IMR-90 (cell line): ENCODE measurements at regions not wholly inside any gene's neighbourhood (a gene's known extent, or its start where the extent isn't known, plus 50 kb on each side); places are given as distances from the start of the nearest gene placed in this dataset.

Experiments used
- ATAC-seq: fragments of 200-7000 bp; cut with Tn5 transposase; 2 replicates; pipeline ENCODE4 v1.9.1; 2020; ENCODE audit warnings: low read depth, mild to moderate bottlenecking, moderate library complexity
- BruUV-seq: library from RNA; stranded (reverse); fragments of 400-500 nt; replicated peaks from 2 replicates; lab custom pipeline; 2021; lab: Mats Ljungman, UMichigan
- CTCF ChIA-PET: fragments of 300-600 bp; formaldehyde crosslinking; extraction: SDS; loops from one replicate; lab custom pipeline; 2021; ENCODE audit warnings: antibody characterized with exemption; lab: Yijun Ruan, JAX
- POLR2A ChIA-PET: fragments of 300-600 bp; sonication (Branson Sonifier 250); formaldehyde crosslinking; loops from one replicate; lab custom pipeline; 2022; ENCODE audit warnings: antibody characterized with exemption; ENCODE audit not compliant: unreplicated experiment; lab: Charles Lee
- DNase-seq: peaks from one replicate; pipeline ENCODE4 v3.0.0; 2013
- H2AFZ ChIP-seq: replicated peaks from 2 replicates; pipeline ENCODE3; 2013; ENCODE audit warnings: low read length, mild to moderate bottlenecking; ENCODE audit not compliant: poor library complexity
- H2AK5ac ChIP-seq: 2 replicates; pipeline ENCODE4 v1.6.1; 2013; ENCODE audit warnings: low read depth, low read length, inconsistent platforms
- H2AK9ac ChIP-seq: replicated peaks from 2 replicates; pipeline ENCODE3; 2013; ENCODE audit warnings: mild to moderate bottlenecking, low read depth, low read length, moderate library complexity; ENCODE audit not compliant: poor library complexity
- H2BK120ac ChIP-seq: 2 replicates; pipeline ENCODE4 v1.6.1; 2013; ENCODE audit warnings: low read depth, low read length, inconsistent platforms
- H2BK15ac ChIP-seq: 3 replicates; pipeline ENCODE4 v1.6.1; 2013; ENCODE audit warnings: low read depth, low read length, inconsistent platforms
- H2BK20ac ChIP-seq: 2 replicates; pipeline ENCODE4 v1.6.1; 2013; ENCODE audit warnings: low read depth, mild to moderate bottlenecking, inconsistent platforms, low read length, moderate library complexity
- H2BK5ac ChIP-seq: 2 replicates; pipeline ENCODE4 v1.6.1; 2013; ENCODE audit warnings: mild to moderate bottlenecking, low read depth, low read length, inconsistent platforms; ENCODE audit not compliant: poor library complexity, severe bottlenecking
- H3K14ac ChIP-seq: replicated peaks from 2 replicates; pipeline ENCODE4 v1.6.1; 2013; ENCODE audit warnings: low read depth, low read length, inconsistent platforms
- H3K18ac ChIP-seq: 2 replicates; pipeline ENCODE4 v1.6.1; 2013; ENCODE audit warnings: low read depth, low read length, control low read depth
- H3K23ac ChIP-seq: 2 replicates; pipeline ENCODE4 v1.6.1; 2013; ENCODE audit warnings: low read depth, low read length, inconsistent platforms
- H3K27ac ChIP-seq: 2 replicates; pipeline ENCODE4 v1.5.1; 2013; ENCODE audit warnings: mild to moderate bottlenecking, control low read depth, low read length; ENCODE audit not compliant: insufficient read depth
- H3K27me3 ChIP-seq: 2 replicates; pipeline ENCODE4 v1.6.1; 2013; ENCODE audit warnings: low read length; ENCODE audit not compliant: control insufficient read depth, insufficient read depth
- H3K36me3 ChIP-seq: 2 replicates; pipeline ENCODE4 v1.6.1; 2013; ENCODE audit warnings: low read length, mixed read lengths; ENCODE audit not compliant: control insufficient read depth, insufficient read depth
- H3K4ac ChIP-seq: 2 replicates; pipeline ENCODE4 v1.6.1; 2013; ENCODE audit warnings: low read depth, low read length, inconsistent platforms
- H3K4me1 ChIP-seq: 2 replicates; pipeline ENCODE4 v1.6.1; 2013; ENCODE audit warnings: low read length, mixed read lengths; ENCODE audit not compliant: control insufficient read depth, insufficient read depth
- H3K4me2 ChIP-seq: 2 replicates; pipeline ENCODE4 v1.6.1; 2013; ENCODE audit warnings: low read depth, mild to moderate bottlenecking, control low read depth, low read length, moderate library complexity
- H3K4me3 ChIP-seq: 2 replicates; pipeline ENCODE4 v1.5.1; 2013; ENCODE audit warnings: low read depth, mild to moderate bottlenecking, control low read depth, low read length, moderate library complexity; ENCODE audit not compliant: insufficient read depth
- H3K56ac ChIP-seq: 2 replicates; pipeline ENCODE4 v1.6.1; 2013; ENCODE audit warnings: low read length, inconsistent platforms; ENCODE audit not compliant: insufficient read depth; ENCODE audit errors: extremely low read depth
- H3K79me1 ChIP-seq, 2 experiments: 2 replicates each; pipeline ENCODE4 v1.6.1; 2013; ENCODE audit warnings: low read length in 2 of 2, inconsistent platforms in 1 of 2, low read depth in 1 of 2
- H3K9ac ChIP-seq: 2 replicates; pipeline ENCODE4 v1.6.1; 2013; ENCODE audit warnings: low read depth, low read length, control low read depth
- H3K9me1 ChIP-seq: 2 replicates; pipeline ENCODE4 v1.6.1; 2013; ENCODE audit warnings: low read length, inconsistent platforms; ENCODE audit not compliant: insufficient read depth
- H3K9me3 ChIP-seq: 2 replicates; pipeline ENCODE4 v1.6.1; 2013; ENCODE audit warnings: low read length; ENCODE audit not compliant: control insufficient read depth, insufficient read depth
- H4K20me1 ChIP-seq: 2 replicates; pipeline ENCODE4 v1.6.1; 2013; ENCODE audit warnings: low read length, inconsistent platforms; ENCODE audit not compliant: insufficient read depth
- H4K5ac ChIP-seq: 2 replicates; pipeline ENCODE4 v1.6.1; 2013; ENCODE audit warnings: mild to moderate bottlenecking, low read depth, low read length, control low read depth
- H4K8ac ChIP-seq, 2 experiments: 2 replicates each; pipeline ENCODE4 v1.6.1; 2013; ENCODE audit warnings: low read depth in 2 of 2, low read length in 2 of 2, control low read depth in 1 of 2, inconsistent platforms in 1 of 2
- H4K91ac ChIP-seq: 2 replicates; pipeline ENCODE4 v1.6.1; 2013; ENCODE audit warnings: low read depth, low read length, inconsistent platforms; ENCODE audit not compliant: insufficient read depth
- BHLHE40 ChIP-seq: fragments of 150-350 bp; IDR thresholded peaks from 2 replicates; pipeline ENCODE4 v1.6.1; 2016; ENCODE audit warnings: mild to moderate bottlenecking, low read depth, low read length
- CEBPB ChIP-seq: IDR thresholded peaks from 2 replicates; pipeline ENCODE4 v1.6.1; 2012; ENCODE audit warnings: low read depth, low read length, improper control_type of control experiment
- CHD1 ChIP-seq: IDR thresholded peaks from 2 replicates; pipeline ENCODE4 v1.6.1; 2012; ENCODE audit warnings: low read depth, low read length, improper control_type of control experiment
- FOS ChIP-seq: fragments of 150-350 bp; IDR thresholded peaks from 2 replicates; pipeline ENCODE4 v1.6.1; 2016; ENCODE audit warnings: low read depth, low read length
- MAFK ChIP-seq: IDR thresholded peaks from 2 replicates; pipeline ENCODE4 v1.6.1; 2012; ENCODE audit warnings: low read depth, low read length, improper control_type of control experiment
- MAZ ChIP-seq: IDR thresholded peaks from 2 replicates; pipeline ENCODE4 v1.6.1; 2012; ENCODE audit warnings: low read depth, mild to moderate bottlenecking, low read length, improper control_type of control experiment, moderate library complexity, borderline replicate concordance
- MXI1 ChIP-seq: IDR thresholded peaks from 2 replicates; pipeline ENCODE4 v1.6.1; 2012; ENCODE audit warnings: low read depth, mild to moderate bottlenecking, low read length, moderate library complexity, borderline replicate concordance
- NFE2L2 ChIP-seq: fragments of 150-350 bp; IDR thresholded peaks from 2 replicates; pipeline ENCODE4 v1.6.1; 2016; ENCODE audit warnings: low read depth, mild to moderate bottlenecking, low read length
- POLR2A ChIP-seq: IDR thresholded peaks from 2 replicates; pipeline ENCODE4 v1.6.1; 2012; ENCODE audit warnings: mild to moderate bottlenecking, low read depth, low read length
- RAD21 ChIP-seq: IDR thresholded peaks from 2 replicates; pipeline ENCODE4 v1.6.1; 2012; ENCODE audit warnings: low read length, improper control_type of control experiment
- RCOR1 ChIP-seq: IDR thresholded peaks from 2 replicates; pipeline ENCODE4 v1.6.1; 2012; ENCODE audit warnings: mild to moderate bottlenecking, low read length, improper control_type of control experiment; ENCODE audit not compliant: insufficient replicate concordance
- RFX5 ChIP-seq: IDR thresholded peaks from 2 replicates; pipeline ENCODE4 v1.8.0; 2012; ENCODE audit warnings: low read depth, mild to moderate bottlenecking, low read length, moderate library complexity
- SMC3 ChIP-seq: fragments of 150-350 bp; IDR thresholded peaks from 2 replicates; pipeline ENCODE4 v1.6.1; 2016; ENCODE audit warnings: low read depth, mild to moderate bottlenecking, antibody characterized with exemption, low read length, moderate library complexity
- WGBS, 2 experiments: methylation state at CpG; one replicate each; pipeline versions ENCODE4 v1.1.5 to v1.1.7; 2013; ENCODE audit warnings: missing lambda C conversion rate in 2 of 2; ENCODE audit not compliant: insufficient read length in 1 of 2; ENCODE audit errors: extremely low coverage in 2 of 2; 5-methylcytosine and 5-hydroxymethylcytosine counted together
- dilution Hi-C: fragments of 300-500 bp; cut with HindIII; formaldehyde crosslinking; loops from one replicate; pipeline ENCODE4 v1.14.3; 2018; ENCODE audit warnings: low sequenced_read_pairs; ENCODE audit not compliant: unreplicated experiment
- in situ Hi-C: fragments of 300-500 bp; cut with MboI; formaldehyde crosslinking; loops from 3 replicates; pipeline ENCODE4 v1.14.3; 2019; ENCODE audit warnings: low sequenced_read_pairs, inconsistent platforms, mixed read lengths
- intact Hi-C: fragments of 100-400 bp; cut with micrococcal nuclease; formaldehyde crosslinking; loops from 2 replicates; pipeline ENCODE4 v1.10.0; 2022
- TF ChIP-seq, protein P1 (sequence below): fragments of 150-350 bp; IDR thresholded peaks from 2 replicates; pipeline ENCODE4 v1.6.1; 2017; ENCODE audit warnings: mild to moderate bottlenecking, antibody characterized with exemption, low read length, low read depth
- TF ChIP-seq, protein P2 (sequence below): conservative IDR thresholded peaks from 2 replicates; pipeline ENCODE4 v1.5.1; 2012; ENCODE audit warnings: mild to moderate bottlenecking, low read depth, low read length, improper control_type of control experiment
- TF ChIP-seq, protein P3 (sequence below): fragments of 150-350 bp; IDR thresholded peaks from 2 replicates; pipeline ENCODE4 v1.6.1; 2016; ENCODE audit warnings: low read depth, mild to moderate bottlenecking, low read length, moderate library complexity, borderline replicate concordance

GRCh38 chr3:178267158-178267844, 268.9 kb upstream of the KCNMB2 start:
- H3K23ac ChIP-seq, result no peak overlapping the region
- no peak overlapping the region for H2BK120ac ChIP-seq
- no peak for ATAC-seq
- H3K4me1 ChIP-seq, result no peaks in the 10 kb centered on the region; the same call in 1 of the 2 replicates
- H4K91ac ChIP-seq, result no peak overlapping the region
- no peak overlapping the region for H3K4ac ChIP-seq
- H2BK15ac ChIP-seq, result no peak overlapping the region
- no peak overlapping the region for H2BK5ac ChIP-seq
- dilution Hi-C loops (no loop called here), intact Hi-C loops (no loop called here), in situ Hi-C loops (no loop called here)
- ChIA-PET POLR2A (no interaction called here), CTCF (no interaction called here)
- H3K9me3 ChIP-seq, result no peaks in the 10 kb centered on the region
- H3K18ac ChIP-seq, result no peak overlapping the region
- no peak for TF ChIP-seq RCOR1
- no peak for TF ChIP-seq POLR2A
- TF ChIP-seq, protein P1, sequence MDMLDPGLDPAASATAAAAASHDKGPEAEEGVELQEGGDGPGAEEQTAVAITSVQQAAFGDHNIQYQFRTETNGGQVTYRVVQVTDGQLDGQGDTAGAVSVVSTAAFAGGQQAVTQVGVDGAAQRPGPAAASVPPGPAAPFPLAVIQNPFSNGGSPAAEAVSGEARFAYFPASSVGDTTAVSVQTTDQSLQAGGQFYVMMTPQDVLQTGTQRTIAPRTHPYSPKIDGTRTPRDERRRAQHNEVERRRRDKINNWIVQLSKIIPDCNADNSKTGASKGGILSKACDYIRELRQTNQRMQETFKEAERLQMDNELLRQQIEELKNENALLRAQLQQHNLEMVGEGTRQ, result no peak
- no peak for TF ChIP-seq RAD21
- TF ChIP-seq MAFK, result no peak
- no peak for TF ChIP-seq RFX5
- no peak for TF ChIP-seq CEBPB
- no peak for TF ChIP-seq CHD1
- no peak for TF ChIP-seq SMC3
- TF ChIP-seq, protein P2, sequence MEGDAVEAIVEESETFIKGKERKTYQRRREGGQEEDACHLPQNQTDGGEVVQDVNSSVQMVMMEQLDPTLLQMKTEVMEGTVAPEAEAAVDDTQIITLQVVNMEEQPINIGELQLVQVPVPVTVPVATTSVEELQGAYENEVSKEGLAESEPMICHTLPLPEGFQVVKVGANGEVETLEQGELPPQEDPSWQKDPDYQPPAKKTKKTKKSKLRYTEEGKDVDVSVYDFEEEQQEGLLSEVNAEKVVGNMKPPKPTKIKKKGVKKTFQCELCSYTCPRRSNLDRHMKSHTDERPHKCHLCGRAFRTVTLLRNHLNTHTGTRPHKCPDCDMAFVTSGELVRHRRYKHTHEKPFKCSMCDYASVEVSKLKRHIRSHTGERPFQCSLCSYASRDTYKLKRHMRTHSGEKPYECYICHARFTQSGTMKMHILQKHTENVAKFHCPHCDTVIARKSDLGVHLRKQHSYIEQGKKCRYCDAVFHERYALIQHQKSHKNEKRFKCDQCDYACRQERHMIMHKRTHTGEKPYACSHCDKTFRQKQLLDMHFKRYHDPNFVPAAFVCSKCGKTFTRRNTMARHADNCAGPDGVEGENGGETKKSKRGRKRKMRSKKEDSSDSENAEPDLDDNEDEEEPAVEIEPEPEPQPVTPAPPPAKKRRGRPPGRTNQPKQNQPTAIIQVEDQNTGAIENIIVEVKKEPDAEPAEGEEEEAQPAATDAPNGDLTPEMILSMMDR, result no peak
- TF ChIP-seq MAZ, result no peak
- no peak for TF ChIP-seq NFE2L2
- TF ChIP-seq BHLHE40, result no peak
- no peak for TF ChIP-seq MXI1
- TF ChIP-seq, protein P3, sequence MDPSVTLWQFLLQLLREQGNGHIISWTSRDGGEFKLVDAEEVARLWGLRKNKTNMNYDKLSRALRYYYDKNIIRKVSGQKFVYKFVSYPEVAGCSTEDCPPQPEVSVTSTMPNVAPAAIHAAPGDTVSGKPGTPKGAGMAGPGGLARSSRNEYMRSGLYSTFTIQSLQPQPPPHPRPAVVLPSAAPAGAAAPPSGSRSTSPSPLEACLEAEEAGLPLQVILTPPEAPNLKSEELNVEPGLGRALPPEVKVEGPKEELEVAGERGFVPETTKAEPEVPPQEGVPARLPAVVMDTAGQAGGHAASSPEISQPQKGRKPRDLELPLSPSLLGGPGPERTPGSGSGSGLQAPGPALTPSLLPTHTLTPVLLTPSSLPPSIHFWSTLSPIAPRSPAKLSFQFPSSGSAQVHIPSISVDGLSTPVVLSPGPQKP, result no peak
- TF ChIP-seq FOS, result no peak
- H3K4me2 ChIP-seq, result no peak overlapping the region
- H4K8ac ChIP-seq, result no peak overlapping the region
- no peaks in the 10 kb centered on the region for H4K20me1 ChIP-seq
- DNase-seq, result peak; percentile 28
- H2AK9ac ChIP-seq, result no peak overlapping the region
- no peaks in the 10 kb centered on the region for H3K36me3 ChIP-seq
- H4K5ac ChIP-seq, result no peak overlapping the region
- no peak overlapping the region for H3K27ac ChIP-seq
- H2AFZ ChIP-seq, result no peak overlapping the region
- no peak overlapping the region for H3K56ac ChIP-seq
- no CpG with 5 or more reads among the region's 1 CpG for WGBS, 2 experiments
- H3K27me3 ChIP-seq, result no peaks in the 10 kb centered on the region
- H2AK5ac ChIP-seq, result no peak overlapping the region
- H3K14ac ChIP-seq, result no peak overlapping the region
- no peak overlapping the region for H2BK20ac ChIP-seq
- no peak overlapping the region for H3K4me3 ChIP-seq
- no peaks in the 10 kb centered on the region for H3K9me1 ChIP-seq
- no peaks in the 10 kb centered on the region for H3K79me1 ChIP-seq
- H3K9ac ChIP-seq, result no peak overlapping the region
- no TSS peak for BruUV-seq
